ENCODE measurements at regions not wholly inside any gene's neighbourhood (a gene's known extent, or its start where the extent isn't known, plus 50 kb on each side); places are given as distances from the start of the nearest gene placed in this dataset.
"Not testable (repeated sequence)": the region's sequence is repeated elsewhere in the genome, so short reads cannot be mapped to it uniquely, and the experiment has no call there.

DNA sequence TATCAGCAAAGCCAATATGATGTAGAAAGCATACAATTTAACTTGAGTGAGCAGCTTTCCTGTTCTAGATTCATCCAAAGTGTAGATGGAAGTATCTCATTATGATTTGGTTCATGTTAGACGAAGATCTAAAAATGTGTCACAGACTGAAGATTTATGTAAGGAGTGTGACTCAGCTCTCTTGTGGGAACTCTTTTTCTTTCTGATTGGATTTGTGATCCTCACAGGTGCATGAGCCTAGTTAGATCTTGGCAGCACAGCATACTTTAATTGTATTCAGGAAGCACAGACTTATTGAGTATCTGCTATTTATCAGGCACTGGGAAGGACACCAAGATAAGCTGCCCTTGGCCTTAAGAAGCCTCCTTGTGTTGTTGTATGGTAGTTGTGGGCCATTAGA, 147.1 kb downstream of the C11orf91 start:
- no peak for DNase-seq

DNA sequence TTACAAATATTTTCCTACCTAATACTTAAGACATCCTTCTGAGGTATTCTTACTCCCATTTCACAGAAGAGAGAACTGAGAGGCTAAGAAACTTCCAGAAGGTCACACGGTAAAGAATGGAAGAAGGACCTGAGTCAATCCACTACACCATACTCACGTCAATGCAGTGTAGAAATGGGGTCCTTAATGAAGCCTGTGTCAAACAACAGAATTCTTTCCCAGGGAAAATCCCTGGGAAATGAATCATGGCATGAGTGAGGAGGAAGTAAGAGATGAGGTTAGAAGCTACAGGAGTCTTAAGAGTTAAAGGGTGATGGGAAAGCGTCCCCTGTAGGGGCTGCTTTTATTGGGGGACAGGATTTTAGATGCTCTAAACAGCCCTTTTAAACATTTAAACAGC, 147.9 kb downstream of the C11orf91 start:
- DNase-seq: no peak

- DNase-seq: no peak
These were observed 149.6 kb downstream of the C11orf91 start for GRCh38 chr11:33551051-33551450.

- no peak for DNase-seq
These were observed 151.1 kb downstream of the C11orf91 start for GRCh38 chr11:33549483-33549882.

- DNase-seq: no peak
These were observed 154.7 kb downstream of the C11orf91 start for GRCh38 chr11:33545931-33546330.

DNA sequence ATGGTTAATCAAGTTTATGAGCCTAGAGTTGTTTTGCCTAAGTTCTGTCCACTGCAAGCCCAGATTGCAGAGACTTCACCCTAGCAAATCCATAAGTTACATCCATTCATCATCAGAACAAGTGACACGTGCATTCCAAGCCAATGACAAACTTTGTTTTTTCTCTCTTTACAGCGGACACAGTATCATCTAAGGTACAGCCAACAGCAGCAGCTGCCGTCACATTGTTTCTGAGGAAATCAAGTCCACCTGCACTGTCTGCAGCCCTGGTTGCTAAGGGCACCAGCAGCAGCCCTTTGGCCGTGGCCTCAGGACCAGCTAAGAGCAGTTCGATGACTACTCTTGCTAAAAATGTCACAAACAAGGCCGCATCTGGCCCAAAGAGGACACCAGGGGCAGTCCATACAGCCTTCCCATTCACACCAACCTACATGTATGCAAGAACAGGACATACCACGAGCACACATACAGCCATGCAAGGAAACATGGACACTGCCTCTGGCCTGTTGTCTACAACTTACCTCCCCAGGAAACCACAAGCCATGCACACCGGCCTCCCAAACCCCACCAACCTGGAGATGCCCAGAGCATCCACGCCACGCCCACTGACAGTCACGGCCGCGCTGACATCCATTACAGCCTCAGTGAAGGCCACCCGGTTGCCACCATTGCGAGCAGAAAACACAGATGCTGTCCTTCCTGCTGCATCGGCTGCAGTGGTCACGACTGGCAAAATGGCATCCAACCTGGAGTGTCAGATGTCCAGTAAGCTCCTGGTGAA, 155.8 kb downstream of the C11orf91 start:
- no peak for DNase-seq

DNA sequence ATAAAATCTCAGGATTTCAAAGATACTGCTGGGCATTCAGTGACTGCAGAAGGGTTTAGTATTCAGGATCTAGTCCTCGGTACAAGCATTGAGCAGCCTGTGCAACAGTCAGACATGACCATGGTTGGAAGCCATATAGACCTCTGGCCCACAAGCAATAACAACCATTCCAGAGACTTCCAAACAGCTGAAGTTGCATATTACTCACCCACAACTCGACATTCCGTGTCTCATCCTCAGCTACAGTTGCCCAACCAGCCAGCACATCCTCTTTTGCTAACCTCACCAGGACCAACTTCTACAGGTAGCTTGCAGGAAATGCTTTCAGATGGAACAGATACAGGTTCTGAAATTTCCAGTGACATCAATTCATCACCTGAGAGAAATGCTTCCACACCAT, 156.8 kb downstream of the C11orf91 start:
- DNase-seq: no peak

GRCh38 chr11:33542921-33543320, 157.7 kb downstream of the C11orf91 start:
- peak; percentile 33 for DNase-seq

GRCh38 chr11:33540946-33541915, 159.4 kb downstream of the C11orf91 start:
- no peak for DNase-seq

GRCh38 chr11:33540427-33540826, 160.2 kb downstream of the C11orf91 start:
- no peak for DNase-seq

GRCh38 chr11:33539751-33540150, 160.9 kb downstream of the C11orf91 start:
- no peak for DNase-seq

DNA sequence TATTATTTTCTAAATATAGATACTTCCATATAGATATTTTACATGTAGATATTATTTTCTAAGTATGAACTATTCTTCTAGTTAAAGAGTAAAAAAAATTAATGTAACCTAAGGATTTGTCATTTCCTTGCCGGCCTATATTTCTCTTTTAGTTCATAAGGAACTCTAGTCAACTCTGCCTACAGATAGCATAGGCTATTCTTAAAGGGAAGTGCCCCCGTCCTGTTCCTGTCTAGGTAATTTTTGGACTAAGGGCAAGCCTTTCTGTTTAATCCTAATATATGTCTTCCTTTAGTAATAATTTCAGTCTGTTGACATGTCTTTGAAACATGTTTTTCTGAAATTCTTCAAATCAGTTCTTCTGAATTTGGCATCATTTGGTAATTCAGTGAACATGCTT, 161.9 kb downstream of the C11orf91 start:
- DNase-seq: no peak

DNA sequence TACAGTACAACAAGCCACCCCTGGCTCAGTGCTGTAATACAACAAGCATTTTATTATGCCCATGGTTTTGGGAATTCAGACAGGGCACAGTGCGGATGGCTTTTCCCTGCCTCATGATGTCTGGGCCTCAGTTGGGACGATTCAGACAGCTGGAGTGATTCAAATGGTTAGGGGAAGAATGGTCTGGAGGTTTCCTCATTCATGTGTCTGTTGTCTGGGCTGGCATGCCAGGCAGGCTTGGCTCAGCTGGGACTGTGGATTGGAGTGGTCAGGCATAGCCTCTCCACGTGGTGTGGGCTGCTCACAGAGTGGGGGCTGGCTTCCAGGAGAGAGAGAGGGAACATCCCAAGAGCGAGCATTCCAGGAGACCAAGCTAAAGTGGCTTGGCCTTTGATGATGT, 164.4 kb downstream of the C11orf91 start:
- no peak for DNase-seq

DNA sequence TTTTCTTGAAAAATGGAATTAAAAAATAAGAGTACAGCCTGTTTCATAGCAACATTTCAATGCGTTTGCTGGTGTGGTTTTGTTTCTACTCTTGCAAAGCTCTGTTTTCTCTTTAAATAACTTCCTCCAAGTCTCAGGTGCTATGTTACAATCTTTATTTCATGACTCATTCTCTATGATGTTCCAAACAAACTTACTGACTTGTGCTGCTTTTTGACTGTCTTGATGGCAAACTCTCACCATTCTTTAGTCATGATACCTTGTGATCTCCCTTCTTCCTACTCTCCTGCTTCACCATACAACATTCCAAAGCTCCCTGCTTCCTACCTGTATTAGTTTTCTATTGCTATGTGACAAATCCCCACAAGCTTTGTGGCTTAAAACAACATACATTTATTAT, 166.1 kb downstream of the C11orf91 start:
- DNase-seq: no peak

DNA sequence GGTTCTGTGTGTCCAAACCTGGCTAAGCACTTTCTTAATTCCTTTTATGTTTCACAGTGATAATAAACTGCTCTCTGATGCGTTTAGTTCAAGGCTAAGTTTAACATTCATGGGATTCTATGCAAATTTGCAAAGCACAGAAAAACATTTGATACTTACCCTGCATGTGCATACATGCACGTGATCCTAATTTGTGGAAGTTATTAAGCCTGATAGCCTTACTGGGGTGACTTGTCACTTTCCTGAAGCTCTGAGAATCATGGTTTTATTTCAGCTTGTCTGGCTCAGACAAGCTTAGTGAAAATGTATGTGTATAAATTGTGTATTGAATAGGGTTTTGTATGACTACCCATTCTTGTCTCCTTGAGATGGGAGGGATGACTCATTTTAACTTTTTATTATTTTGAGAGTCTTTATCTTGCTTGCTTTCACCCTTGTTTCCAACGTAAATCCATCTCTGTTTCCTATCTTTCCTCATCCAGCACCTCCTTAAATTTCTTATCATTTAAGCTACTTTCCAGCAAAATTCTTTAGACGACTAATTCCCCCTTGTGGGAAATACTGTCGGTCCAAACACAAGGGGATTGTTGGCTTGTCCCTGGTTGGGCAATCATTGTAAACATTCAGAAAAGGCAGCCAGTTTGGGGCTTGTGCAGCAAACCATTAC, 167.1 kb downstream of the C11orf91 start:
- DNase-seq: no peak

DNA sequence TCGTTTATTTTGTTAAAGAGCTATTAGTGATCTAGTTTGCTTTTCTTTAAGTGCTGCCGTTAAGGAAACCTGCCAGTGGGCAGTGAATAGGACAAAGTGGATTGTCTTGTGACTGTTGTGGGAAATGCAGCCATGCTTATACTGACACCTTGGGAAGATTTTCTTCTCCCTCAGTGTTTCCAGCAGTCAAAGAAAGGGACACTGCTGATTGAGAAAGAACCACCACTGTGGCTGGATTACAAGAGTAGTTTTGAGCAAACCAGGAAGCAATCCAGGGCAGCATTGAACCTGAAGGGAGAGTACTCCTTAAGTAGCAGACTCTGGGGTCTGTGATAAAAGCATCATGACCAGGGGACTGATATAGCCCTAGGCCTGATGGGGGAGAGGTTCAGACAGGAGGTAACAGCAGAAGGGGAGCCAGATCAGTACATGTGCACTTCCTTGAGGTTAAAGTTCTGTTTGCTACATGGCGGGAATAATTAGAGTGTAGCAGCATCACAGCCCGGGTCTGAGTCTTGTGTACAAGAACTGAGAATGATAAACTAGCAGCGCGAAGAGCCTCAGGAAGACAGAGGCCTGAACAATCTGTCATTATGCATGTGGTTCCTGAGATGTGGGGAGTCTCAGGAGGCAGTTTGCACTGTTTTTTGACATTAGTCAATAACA, 167.8 kb downstream of the C11orf91 start:
- DNase-seq: no peak

GRCh38 chr11:33532257-33532656, 168.4 kb downstream of the C11orf91 start:
- DNase-seq: no peak

DNA sequence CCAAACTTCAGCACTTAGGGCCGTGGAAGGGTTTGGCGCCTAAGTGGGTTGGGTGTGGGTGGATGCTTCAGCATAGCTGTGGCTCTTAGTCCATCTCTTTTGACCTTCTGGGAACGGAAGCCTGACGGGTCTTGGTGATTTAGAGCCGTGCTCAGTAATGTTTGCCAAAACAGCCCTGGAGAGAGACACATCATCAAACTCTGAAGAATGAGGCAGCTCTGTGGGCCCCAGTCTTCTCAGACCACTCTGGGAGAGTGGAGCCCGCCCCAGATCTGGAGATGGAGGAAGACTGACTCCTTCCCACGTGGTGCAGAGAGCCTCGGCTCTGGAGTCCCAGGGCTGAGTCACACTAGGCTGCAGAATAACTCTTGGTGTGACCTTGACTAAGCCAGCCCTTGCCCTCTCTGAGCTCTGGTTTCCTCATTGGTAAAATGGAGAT, 168.9 kb downstream of the C11orf91 start:
- no peak for DNase-seq

- DNase-seq: no peak
These were observed 169.8 kb downstream of the C11orf91 start for GRCh38 chr11:33530815-33531214.

GRCh38 chr11:33529461-33529860, 171.2 kb downstream of the C11orf91 start:
- DNase-seq: no peak

DNA sequence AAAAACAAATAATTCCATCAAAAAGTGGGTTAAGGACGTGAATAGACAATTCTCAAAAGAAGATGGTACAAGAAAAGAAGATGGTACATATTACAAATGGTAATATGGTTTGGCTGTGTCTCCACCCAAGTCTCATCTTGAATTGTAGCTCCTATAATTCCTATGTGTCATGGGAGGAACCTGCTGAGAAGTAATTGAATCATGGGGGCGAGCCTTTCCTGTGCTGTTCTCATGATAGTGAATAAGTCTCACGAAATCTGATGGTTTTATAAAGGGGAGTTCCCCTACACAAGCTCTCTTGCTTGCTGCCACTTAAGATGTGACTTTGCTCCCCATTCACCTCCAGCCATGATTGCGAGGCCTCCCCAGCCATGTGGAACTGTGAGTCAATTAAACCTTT, 172.9 kb downstream of the C11orf91 start:
- not testable (repeated sequence) for DNase-seq

- DNase-seq: no peak
These were observed 174.8 kb downstream of the C11orf91 start for GRCh38 chr11:33525789-33526188.

GRCh38 chr11:33521384-33521783, 179.2 kb downstream of the C11orf91 start:
- DNase-seq: no peak
